Sigmoid colon (tissue), 6 donors: ENCODE measurements at regions not wholly inside any gene's neighbourhood (a gene's known extent, or its start where the extent isn't known, plus 50 kb on each side); places are given as distances from the start of the nearest gene placed in this dataset.

Experiments
- DNase-seq: peaks from one replicate; pipeline ENCODE4 v3.0.0-alpha.2; 2019
- H3K27ac ChIP-seq, 4 donors: fragments of 200-600 bp; sonication (generic); one replicate each; pipeline ENCODE4 v1.5.1; 2016 to 2019; ENCODE audit warnings: mild to moderate bottlenecking in 1 of 4
- H3K27me3 ChIP-seq, 3 donors: fragments of 200-600 bp; sonication (generic); one replicate each; pipeline ENCODE4 v1.5.1; 2019; ENCODE audit warnings: mild to moderate bottlenecking in 1 of 3
- H3K36me3 ChIP-seq, 4 donors: fragments of 200-600 bp; sonication (generic); one replicate each; pipeline ENCODE4 v1.5.1; 2016 to 2019
- H3K4me1 ChIP-seq, 4 donors: fragments of 200-600 bp; sonication (generic); one replicate each; pipeline ENCODE4 v1.5.1; 2017 to 2019
- H3K4me3 ChIP-seq, 4 donors: fragments of 200-600 bp; sonication (generic); one replicate each; pipeline ENCODE4 v1.5.1; 2017 to 2019; ENCODE audit warnings: mild to moderate bottlenecking in 2 of 4, moderate library complexity in 1 of 4
- H3K9me3 ChIP-seq, 4 donors: fragments of 200-600 bp in 3 of 4; sonication (generic) in 3 of 4; one replicate each; pipeline versions ENCODE4 v1.5.1 to v1.6.1; 2013 to 2019
- EP300 ChIP-seq, 4 donors: sonication (generic); formaldehyde crosslinking; IDR thresholded peaks; one replicate each; pipeline ENCODE4 v1.6.1; 2017; ENCODE audit warnings: antibody characterized with exemption in 4 of 4
- POLR2A ChIP-seq, 2 donors: fragments of 450-650 bp; IDR thresholded peaks; one replicate each; pipeline ENCODE4 v1.6.1; 2016; ENCODE audit warnings: antibody characterized with exemption in 2 of 2, mild to moderate bottlenecking in 2 of 2, moderate library complexity in 2 of 2
- POLR2AphosphoS5 ChIP-seq, 4 donors: sonication (generic); formaldehyde crosslinking; IDR thresholded peaks; one replicate each; pipeline ENCODE4 v1.6.1; 2017; ENCODE audit warnings: antibody characterized with exemption in 4 of 4
- WGBS, 2 donors: extraction: QIAGEN DNeasy Blood & Tissue Kit; methylation state at CpG; one replicate each; pipeline ENCODE4 v1.1.7; 2013; 5-methylcytosine and 5-hydroxymethylcytosine counted together
- intact Hi-C: fragments of 100-400 bp; cut with DNase I; formaldehyde crosslinking; loops from one replicate; pipeline ENCODE4 v1.15.1; 2023
- TF ChIP-seq, protein P1 (sequence below), 4 experiments: fragments of 450-650 bp in 3 of 4; fragments of 200-600 bp in 1 of 4; IDR thresholded peaks; one replicate each; pipeline ENCODE4 v1.5.1; 2016 to 2019; ENCODE audit warnings: antibody characterized with exemption in 4 of 4, mild to moderate bottlenecking in 3 of 4, moderate library complexity in 2 of 4
- donor health status: healthy with polysubstance abuse.
- donor health status: healthy.

DNA sequence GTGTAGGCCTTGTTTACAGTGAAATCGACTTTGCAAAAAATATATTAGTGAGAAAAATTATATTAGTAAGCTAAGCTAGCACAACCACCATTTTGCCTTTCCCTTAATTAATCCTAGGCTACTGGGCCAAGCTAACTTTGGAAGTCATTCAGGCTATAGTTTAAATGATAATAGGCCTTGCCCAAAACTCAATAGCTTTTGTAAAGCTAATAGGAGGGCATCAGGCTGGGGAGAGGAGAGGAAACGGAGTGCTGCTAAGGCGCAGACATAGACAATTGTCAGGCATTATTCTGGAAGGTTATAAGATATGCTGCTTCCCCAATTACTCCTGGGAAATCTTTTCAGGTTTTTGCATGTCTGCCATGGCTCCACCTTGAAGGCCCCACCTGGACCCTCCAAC lies 1286.0 kb downstream of the NSUN3 start:
- H3K4me3 ChIP-seq = no peak overlapping the region
- no peaks in the 10 kb centered on the region for H3K9me3 ChIP-seq
- TF ChIP-seq EP300 (IDR thresholded peaks at IDR 0.05) (no peak), POLR2A (IDR thresholded peaks at IDR 0.05) (no peak), POLR2AphosphoS5 (IDR thresholded peaks at IDR 0.05) (no peak)
- TF ChIP-seq, protein P1, sequence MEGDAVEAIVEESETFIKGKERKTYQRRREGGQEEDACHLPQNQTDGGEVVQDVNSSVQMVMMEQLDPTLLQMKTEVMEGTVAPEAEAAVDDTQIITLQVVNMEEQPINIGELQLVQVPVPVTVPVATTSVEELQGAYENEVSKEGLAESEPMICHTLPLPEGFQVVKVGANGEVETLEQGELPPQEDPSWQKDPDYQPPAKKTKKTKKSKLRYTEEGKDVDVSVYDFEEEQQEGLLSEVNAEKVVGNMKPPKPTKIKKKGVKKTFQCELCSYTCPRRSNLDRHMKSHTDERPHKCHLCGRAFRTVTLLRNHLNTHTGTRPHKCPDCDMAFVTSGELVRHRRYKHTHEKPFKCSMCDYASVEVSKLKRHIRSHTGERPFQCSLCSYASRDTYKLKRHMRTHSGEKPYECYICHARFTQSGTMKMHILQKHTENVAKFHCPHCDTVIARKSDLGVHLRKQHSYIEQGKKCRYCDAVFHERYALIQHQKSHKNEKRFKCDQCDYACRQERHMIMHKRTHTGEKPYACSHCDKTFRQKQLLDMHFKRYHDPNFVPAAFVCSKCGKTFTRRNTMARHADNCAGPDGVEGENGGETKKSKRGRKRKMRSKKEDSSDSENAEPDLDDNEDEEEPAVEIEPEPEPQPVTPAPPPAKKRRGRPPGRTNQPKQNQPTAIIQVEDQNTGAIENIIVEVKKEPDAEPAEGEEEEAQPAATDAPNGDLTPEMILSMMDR (IDR thresholded peaks at IDR 0.05) = no peak
- H3K4me1 ChIP-seq = peaks cover 0 to 24% (median 12%) of the 10 kb centered on the region in 4 donors
- 92 to 93% methylated on average over 3 of the region's 3 CpGs for WGBS, 2 donors
- intact Hi-C loops = no loop called here
- H3K36me3 ChIP-seq = no peaks in the 10 kb centered on the region
- no peak overlapping the region for H3K27ac ChIP-seq
- no peaks in the 10 kb centered on the region for H3K27me3 ChIP-seq
- no peak for DNase-seq

DNA sequence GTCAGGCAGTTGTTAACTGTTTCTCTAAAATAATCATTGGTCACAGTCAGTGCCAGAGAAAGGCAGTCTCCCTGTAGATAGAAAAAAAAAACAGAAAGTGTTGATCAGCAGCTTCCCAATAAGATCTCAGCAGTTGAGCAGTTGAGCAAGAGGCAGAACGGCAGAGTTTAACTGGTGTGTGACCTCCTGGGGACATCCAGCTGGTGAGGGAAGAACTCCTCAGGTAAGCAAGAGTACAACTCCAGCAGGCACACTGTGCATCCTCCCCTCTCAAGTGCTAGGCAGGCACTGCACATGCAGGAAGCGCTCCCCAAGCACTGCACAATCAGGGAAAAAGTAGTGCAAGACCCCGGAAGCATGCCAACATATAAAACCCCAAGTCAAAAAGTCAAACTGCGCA lies 1287.2 kb downstream of the NSUN3 start:
- intact Hi-C loops = no loop called here
- 76 to 84% methylated on average over 4 of the region's 4 CpGs for WGBS, 2 donors

DNA sequence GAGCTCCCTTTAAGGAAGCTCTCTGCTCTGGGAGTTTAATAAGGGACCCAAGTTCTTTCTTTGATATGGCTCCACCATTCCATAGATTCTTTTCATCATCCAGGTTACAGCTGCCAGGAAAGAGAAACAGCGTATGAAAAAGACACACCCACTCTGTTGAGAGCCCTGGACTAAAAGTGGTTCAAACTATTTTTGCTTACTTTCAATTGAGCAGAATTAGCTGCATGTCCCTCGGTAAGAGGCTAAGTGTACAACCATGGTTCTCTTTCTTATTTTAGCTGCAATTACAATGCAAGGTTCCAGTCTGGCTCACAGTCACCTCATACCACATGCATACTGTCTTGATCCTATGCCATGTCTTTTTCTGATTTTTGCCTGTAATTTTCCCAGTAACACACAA lies 1288.3 kb downstream of the NSUN3 start:
- no peaks in the 10 kb centered on the region for H3K36me3 ChIP-seq
- no peak for DNase-seq
- H3K9me3 ChIP-seq = no peaks in the 10 kb centered on the region
- intact Hi-C loops = no loop called here
- H3K27ac ChIP-seq = no peak overlapping the region
- H3K4me1 ChIP-seq = peaks cover 0 to 32% (median 12%) of the 10 kb centered on the region in 4 donors
- no peak overlapping the region for H3K4me3 ChIP-seq
- 49 to 74% methylated on average over 2 of the region's 2 CpGs for WGBS, 2 donors
- H3K27me3 ChIP-seq = no peaks in the 10 kb centered on the region
- no peak for TF ChIP-seq POLR2A (IDR thresholded peaks at IDR 0.05)
- TF ChIP-seq, protein P1 (IDR thresholded peaks at IDR 0.05) = no peak
- TF ChIP-seq EP300 (IDR thresholded peaks at IDR 0.05) = no peak
- no peak for TF ChIP-seq POLR2AphosphoS5 (IDR thresholded peaks at IDR 0.05)

More for the DNA sequence above, 1287.2 kb downstream of the NSUN3 start:
- no peak for DNase-seq
- no peak overlapping the region for H3K27ac ChIP-seq
- H3K4me1 ChIP-seq = peaks cover 0 to 32% (median 12%) of the 10 kb centered on the region in 4 donors
- no peaks in the 10 kb centered on the region for H3K27me3 ChIP-seq
- H3K4me3 ChIP-seq = no peak overlapping the region
- H3K9me3 ChIP-seq = no peaks in the 10 kb centered on the region
- no peaks in the 10 kb centered on the region for H3K36me3 ChIP-seq
- TF ChIP-seq, protein P1 (IDR thresholded peaks at IDR 0.05) = no peak
- no peak for TF ChIP-seq POLR2AphosphoS5 (IDR thresholded peaks at IDR 0.05)
- TF ChIP-seq EP300 (IDR thresholded peaks at IDR 0.05) = no peak
- no peak for TF ChIP-seq POLR2A (IDR thresholded peaks at IDR 0.05)

DNA sequence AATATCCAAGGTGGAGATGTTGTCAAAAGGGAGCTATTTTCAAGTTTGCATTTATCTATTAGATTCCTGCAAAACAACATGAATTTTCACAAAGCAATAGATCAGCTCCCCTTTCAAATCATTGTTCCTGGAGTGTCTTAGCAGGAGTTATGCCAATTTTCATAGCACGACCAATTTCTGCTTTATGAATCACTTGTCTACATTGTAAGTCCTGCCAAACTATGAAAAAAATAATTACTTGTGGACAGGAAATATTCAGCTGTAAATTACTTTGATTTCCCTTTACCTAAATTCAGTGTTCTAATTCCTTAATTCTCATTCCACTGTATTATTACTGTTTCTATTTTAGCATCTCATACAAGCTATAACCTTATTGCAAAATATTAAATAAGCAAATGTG lies 1289.6 kb downstream of the NSUN3 start:
- TF ChIP-seq, protein P1 (IDR thresholded peaks at IDR 0.05) = no peak
- TF ChIP-seq POLR2A (IDR thresholded peaks at IDR 0.05) (no peak), EP300 (IDR thresholded peaks at IDR 0.05) (no peak), POLR2AphosphoS5 (IDR thresholded peaks at IDR 0.05) (no peak)
- H3K27me3 ChIP-seq = no peaks in the 10 kb centered on the region
- 62 to 73% methylated on average over 1 of the region's 1 CpG for WGBS, 2 donors
- no peak overlapping the region for H3K4me3 ChIP-seq
- intact Hi-C loops = no loop called here
- no peak overlapping the region for H3K27ac ChIP-seq
- H3K4me1 ChIP-seq = peaks cover 0 to 32% (median 12%) of the 10 kb centered on the region in 4 donors
- H3K9me3 ChIP-seq = no peaks in the 10 kb centered on the region
- DNase-seq = no peak
- H3K36me3 ChIP-seq = no peaks in the 10 kb centered on the region

DNA sequence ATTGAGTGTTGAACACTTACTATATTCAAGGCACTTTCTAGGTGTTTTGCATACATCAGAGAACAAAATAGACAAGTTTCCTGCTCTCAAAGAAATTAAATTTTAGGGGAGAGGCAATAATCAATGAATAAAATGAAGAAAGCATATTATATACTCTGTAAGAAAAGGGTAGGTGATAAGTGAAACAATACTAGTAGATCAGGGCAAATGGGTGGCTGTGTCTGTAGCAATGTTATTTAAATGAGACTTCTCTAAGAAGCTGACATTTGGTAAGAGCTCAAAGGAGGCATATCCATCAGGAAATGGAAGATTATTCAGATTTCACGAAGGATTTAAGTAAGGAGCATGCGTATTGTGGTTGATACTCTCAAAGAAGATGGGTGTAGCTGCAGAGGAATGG lies 1291.6 kb downstream of the NSUN3 start:
- no peak for DNase-seq
- 87 to 90% methylated on average over 2 of the region's 2 CpGs for WGBS, 2 donors

More for the DNA sequence above, 1291.6 kb downstream of the NSUN3 start:
- TF ChIP-seq, protein P1 (IDR thresholded peaks at IDR 0.05) = no peak
- TF ChIP-seq POLR2A (IDR thresholded peaks at IDR 0.05) = no peak
- no peak for TF ChIP-seq EP300 (IDR thresholded peaks at IDR 0.05)
- no peak for TF ChIP-seq POLR2AphosphoS5 (IDR thresholded peaks at IDR 0.05)
- Histone ChIP-seq H3K36me3 (no peaks in the 10 kb centered on the region), H3K9me3 (no peaks in the 10 kb centered on the region), H3K27me3 (no peaks in the 10 kb centered on the region), H3K4me3 (no peak overlapping the region), H3K4me1 (peaks cover 0 to 32% (median 12%) of the 10 kb centered on the region in 4 donors), H3K27ac (no peak overlapping the region)
- intact Hi-C loops = no loop called here
